K562 (cell line): ENCODE measurements at regions not wholly inside any gene's neighbourhood (a gene's known extent, or its start where the extent isn't known, plus 50 kb on each side); places are given as distances from the start of the nearest gene placed in this dataset.

Experiments
- ATAC-seq: fragments of 200-7000 bp; cut with Tn5 transposase; 3 replicates; pipeline ENCODE4 v1.9.1; 2020; ENCODE audit warnings: moderate library complexity
- BruUV-seq: library from RNA; stranded (reverse); fragments of 400-500 nt; replicated peaks from 2 replicates; lab custom pipeline; 2021; lab: Mats Ljungman, UMichigan
- CTCF ChIA-PET: fragments of 300-600 bp; formaldehyde crosslinking; extraction: SDS; loops from one replicate; lab custom pipeline; 2021; ENCODE audit warnings: low intra/inter-chr PET ratio; lab: Yijun Ruan, JAX
- POLR2A ChIA-PET: fragments of 300-600, 350-650 bp; sonication (Branson Sonifier 250); formaldehyde crosslinking; extraction: SDS; loops from one replicate; lab custom pipeline; 2021; ENCODE audit warnings: antibody characterized with exemption, inconsistent platforms; lab: Yijun Ruan, JAX
- DNase-seq, 4 experiments: peaks; one replicate each; pipeline versions ENCODE4 v3.0.0 to v3.0.0-alpha.2; 2011 to 2018; ENCODE audit warnings: low spot score in 3 of 4, mixed read lengths in 3 of 4; ENCODE audit errors: extremely low read depth in 1 of 4
- FAIRE-seq: peaks from 2 replicates; lab custom pipeline; 2011; peaks lifted over from hg19 to GRCh38; lab: Jason Lieb, UNC
- H2AFZ ChIP-seq: 2 replicates; pipeline ENCODE4 v1.6.0; 2011; ENCODE audit warnings: low read depth, low read length, control low read depth, inconsistent platforms
- H3K27ac ChIP-seq: fragments of 200-600 bp; 3 replicates; pipeline ENCODE4 v1.8.0; 2011; ENCODE audit warnings: low read depth, mild to moderate bottlenecking, control low read depth, inconsistent platforms, low read length, moderate library complexity, mixed read lengths; ENCODE audit errors: extremely low read depth
- H3K27me3 ChIP-seq, 2 experiments: fragments of 300-600 bp in 1 of 2; 2 replicates in 1 of 2; 3 replicates in 1 of 2; pipeline versions ENCODE4 v1.6.0 to v1.8.0; 2011; ENCODE audit warnings: inconsistent platforms in 2 of 2, low read length in 2 of 2, mild to moderate bottlenecking in 1 of 2, mixed read lengths in 1 of 2, moderate library complexity in 1 of 2; ENCODE audit not compliant: control insufficient read depth in 2 of 2, insufficient read depth in 2 of 2
- H3K36me3 ChIP-seq: fragments of 300-600 bp; 3 replicates; pipeline ENCODE4 v1.8.0; 2011; ENCODE audit warnings: mild to moderate bottlenecking, low read length, inconsistent platforms; ENCODE audit not compliant: control insufficient read depth, insufficient read depth
- H3K4me1 ChIP-seq, 2 experiments: fragments of 200-600 bp in 1 of 2; replicated peaks in 1 of 2; 2 replicates in 1 of 2; 3 replicates in 1 of 2; pipeline versions ENCODE4 v1.5.1 to v1.8.0; 2011; ENCODE audit warnings: inconsistent platforms in 2 of 2, low read length in 2 of 2, mild to moderate bottlenecking in 1 of 2, mixed read lengths in 1 of 2, moderate library complexity in 1 of 2; ENCODE audit not compliant: control insufficient read depth in 2 of 2, insufficient read depth in 2 of 2
- H3K4me2 ChIP-seq: 2 replicates; pipeline ENCODE4 v1.6.1; 2011; ENCODE audit warnings: low read length, control low read depth, inconsistent platforms, mixed read lengths; ENCODE audit not compliant: insufficient read depth
- H3K4me3 ChIP-seq: fragments of 200-600 bp; sonication (generic), shearing (Covaris generic); 2 replicates; pipeline ENCODE4 v1.5.1; 2016; ENCODE audit warnings: control low read depth, inconsistent platforms
- H3K79me2 ChIP-seq: fragments of 200-600 bp; 3 replicates; pipeline ENCODE4 v1.8.0; 2011; ENCODE audit warnings: low read length, inconsistent platforms; ENCODE audit not compliant: control insufficient read depth, insufficient read depth
- H3K9ac ChIP-seq, 2 experiments: 2 replicates each; pipeline versions ENCODE4 v1.6.0 to v1.6.1; 2011; ENCODE audit warnings: low read depth in 2 of 2, low read length in 2 of 2, control low read depth in 1 of 2, inconsistent platforms in 1 of 2, mild to moderate bottlenecking in 1 of 2, mixed read lengths in 1 of 2; ENCODE audit not compliant: insufficient read depth in 1 of 2
- H3K9me1 ChIP-seq: one replicate; pipeline ENCODE4 v1.6.0; 2011; ENCODE audit warnings: inconsistent platforms, mild to moderate bottlenecking, low read length, moderate library complexity; ENCODE audit not compliant: control insufficient read depth, insufficient read depth
- H3K9me3 ChIP-seq: replicated peaks from 2 replicates; pipeline ENCODE4 v1.5.1; 2011; ENCODE audit warnings: low read depth, low read length, inconsistent platforms; ENCODE audit not compliant: control insufficient read depth, insufficient read depth
- H4K20me1 ChIP-seq: replicated peaks from 2 replicates; pipeline ENCODE4 v1.6.1; 2011; ENCODE audit warnings: low read length, inconsistent platforms, mixed read lengths; ENCODE audit not compliant: control insufficient read depth, insufficient read depth
- COPS2 ChIP-seq: fragments of 450-650 bp; conservative IDR thresholded peaks from 2 replicates; pipeline ENCODE4 v1.6.1; 2016; ENCODE audit warnings: mild to moderate bottlenecking, moderate library complexity
- KLF10 ChIP-seq: fragments of 250-450 bp; sonication (Bioruptor Pico); IDR thresholded peaks from 2 replicates; pipeline ENCODE4 v1.6.1; 2021; ENCODE audit warnings: matching md5 sums
- MAFG ChIP-seq: fragments of 450-650 bp; conservative IDR thresholded peaks from 2 replicates; pipeline ENCODE4 v1.6.1; 2016; ENCODE audit warnings: missing genetic modification characterization, missing compliant biosample characterization
- RCOR1 ChIP-seq, 2 experiments: IDR thresholded peaks; 2 replicates each; pipeline ENCODE4 v1.6.1; 2012; ENCODE audit warnings: low read depth in 2 of 2, low read length in 2 of 2, borderline replicate concordance in 1 of 2, improper control_type of control experiment in 1 of 2
- SMAD4 ChIP-seq: fragments of 250-450 bp; sonication (Bioruptor Pico); conservative IDR thresholded peaks from 2 replicates; pipeline ENCODE4 v1.8.0; 2021; ENCODE audit warnings: inconsistent platforms, mild to moderate bottlenecking, moderate library complexity
- SOX6 ChIP-seq: fragments of 450-650 bp; IDR thresholded peaks from 2 replicates; pipeline ENCODE4 v1.6.1; 2014; ENCODE audit warnings: mild to moderate bottlenecking
- STAT5A ChIP-seq: IDR thresholded peaks from 2 replicates; pipeline ENCODE4 v1.6.1; 2012; ENCODE audit warnings: low read length, inconsistent platforms, borderline replicate concordance
- USF1 ChIP-seq: sonication (generic); formaldehyde crosslinking; IDR thresholded peaks from 2 replicates; pipeline ENCODE4 v1.9.0; 2022; ENCODE audit warnings: mild to moderate bottlenecking, missing genetic modification reagents
- ZBTB26 ChIP-seq: fragments of 450-650 bp; formaldehyde crosslinking; IDR thresholded peaks from 2 replicates; pipeline ENCODE4 v1.4.0; 2022; ENCODE audit warnings: missing genetic modification characterization
- WGBS: fragments of 100-300 bp; shearing (Covaris generic); methylation state at CpG from one replicate; pipeline ENCODE4 v1.1.6; 2016; ENCODE audit warnings: low coverage, mixed read lengths; ENCODE audit not compliant: insufficient coverage; ENCODE audit errors: missing lambda C conversion rate; 5-methylcytosine and 5-hydroxymethylcytosine counted together
- in situ Hi-C: fragments of 300-500 bp; cut with MboI; formaldehyde crosslinking; loops from 4 replicates; pipeline ENCODE4 v1.15.0; 2018; ENCODE audit warnings: inconsistent platforms, mixed read lengths
- intact Hi-C: fragments of 100-400 bp; cut with micrococcal nuclease; formaldehyde crosslinking; loops from 2 replicates; pipeline ENCODE4 v1.14.2; 2022
- TF ChIP-seq, protein P1 (sequence below): fragments of 150-350 bp; IDR thresholded peaks from 2 replicates; pipeline ENCODE4 v1.6.1; 2014; ENCODE audit warnings: low read depth, mild to moderate bottlenecking, low read length, borderline replicate concordance
- TF ChIP-seq, protein P2 (sequence below): sonication (generic); formaldehyde crosslinking; IDR thresholded peaks from 2 replicates; pipeline ENCODE4 v1.5.0; 2020; ENCODE audit warnings: missing genetic modification reagents

GRCh38 chr2:6777626-6778025, 88.1 kb downstream of the CMPK2 start (continued):
- TF ChIP-seq, protein P1, sequence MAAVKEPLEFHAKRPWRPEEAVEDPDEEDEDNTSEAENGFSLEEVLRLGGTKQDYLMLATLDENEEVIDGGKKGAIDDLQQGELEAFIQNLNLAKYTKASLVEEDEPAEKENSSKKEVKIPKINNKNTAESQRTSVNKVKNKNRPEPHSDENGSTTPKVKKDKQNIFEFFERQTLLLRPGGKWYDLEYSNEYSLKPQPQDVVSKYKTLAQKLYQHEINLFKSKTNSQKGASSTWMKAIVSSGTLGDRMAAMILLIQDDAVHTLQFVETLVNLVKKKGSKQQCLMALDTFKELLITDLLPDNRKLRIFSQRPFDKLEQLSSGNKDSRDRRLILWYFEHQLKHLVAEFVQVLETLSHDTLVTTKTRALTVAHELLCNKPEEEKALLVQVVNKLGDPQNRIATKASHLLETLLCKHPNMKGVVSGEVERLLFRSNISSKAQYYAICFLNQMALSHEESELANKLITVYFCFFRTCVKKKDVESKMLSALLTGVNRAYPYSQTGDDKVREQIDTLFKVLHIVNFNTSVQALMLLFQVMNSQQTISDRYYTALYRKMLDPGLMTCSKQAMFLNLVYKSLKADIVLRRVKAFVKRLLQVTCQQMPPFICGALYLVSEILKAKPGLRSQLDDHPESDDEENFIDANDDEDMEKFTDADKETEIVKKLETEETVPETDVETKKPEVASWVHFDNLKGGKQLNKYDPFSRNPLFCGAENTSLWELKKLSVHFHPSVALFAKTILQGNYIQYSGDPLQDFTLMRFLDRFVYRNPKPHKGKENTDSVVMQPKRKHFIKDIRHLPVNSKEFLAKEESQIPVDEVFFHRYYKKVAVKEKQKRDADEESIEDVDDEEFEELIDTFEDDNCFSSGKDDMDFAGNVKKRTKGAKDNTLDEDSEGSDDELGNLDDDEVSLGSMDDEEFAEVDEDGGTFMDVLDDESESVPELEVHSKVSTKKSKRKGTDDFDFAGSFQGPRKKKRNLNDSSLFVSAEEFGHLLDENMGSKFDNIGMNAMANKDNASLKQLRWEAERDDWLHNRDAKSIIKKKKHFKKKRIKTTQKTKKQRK = no peak
- TF ChIP-seq ZBTB26 = no peak
- TF ChIP-seq USF1 (CRISPR knock-in tag) = no peak
- no peak for TF ChIP-seq SOX6
- TF ChIP-seq MAFG (tag) = no peak
- TF ChIP-seq, all 486 proteins: peak for 0

GRCh38 chr2:6780765-6781274, 84.9 kb downstream of the CMPK2 start:
- H3K4me2 ChIP-seq = no peak overlapping the region
- intact Hi-C loops = no loop called here
- H3K36me3 ChIP-seq = no peaks in the 10 kb centered on the region
- H3K27me3 ChIP-seq = peaks cover 0 to 13% of the 10 kb centered on the region in 2 experiments; a peak in 2 of 5 replicates
- H3K79me2 ChIP-seq = no peaks in the 10 kb centered on the region
- TF ChIP-seq, protein P2, sequence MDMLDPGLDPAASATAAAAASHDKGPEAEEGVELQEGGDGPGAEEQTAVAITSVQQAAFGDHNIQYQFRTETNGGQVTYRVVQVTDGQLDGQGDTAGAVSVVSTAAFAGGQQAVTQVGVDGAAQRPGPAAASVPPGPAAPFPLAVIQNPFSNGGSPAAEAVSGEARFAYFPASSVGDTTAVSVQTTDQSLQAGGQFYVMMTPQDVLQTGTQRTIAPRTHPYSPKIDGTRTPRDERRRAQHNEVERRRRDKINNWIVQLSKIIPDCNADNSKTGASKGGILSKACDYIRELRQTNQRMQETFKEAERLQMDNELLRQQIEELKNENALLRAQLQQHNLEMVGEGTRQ (CRISPR knock-in tag) = no peak
- TF ChIP-seq RCOR1 (IDR thresholded peaks at IDR 0.05; ENCODE audit: borderline replicate concordance in 1 of 2, low read depth in 2 of 2, low read length in 2 of 2) = no peak
- no peak for TF ChIP-seq KLF10 (CRISPR knock-in tag)
- TF ChIP-seq STAT5A = no peak
- no peak for TF ChIP-seq SMAD4 (CRISPR knock-in tag)
- no peak for TF ChIP-seq COPS2
- TF ChIP-seq, all 486 proteins: peak for 0
- DNase-seq (no peak), ATAC-seq (no peak), FAIRE-seq (no peak)
- in situ Hi-C loops = no loop called here
- no peak overlapping the region for H3K4me3 ChIP-seq
- ChIA-PET POLR2A (no interaction called here), CTCF (no interaction called here)
- H3K9me1 ChIP-seq = no peaks in the 10 kb centered on the region
- no peaks in the 10 kb centered on the region for H3K9me3 ChIP-seq
- H4K20me1 ChIP-seq = no peaks in the 10 kb centered on the region
- H3K27ac ChIP-seq = no peak overlapping the region
- no peak overlapping the region for H3K9ac ChIP-seq
- no peak overlapping the region for H2AFZ ChIP-seq
- H3K4me1 ChIP-seq = no peaks in the 10 kb centered on the region
- no TSS peak for BruUV-seq
- 3% methylated on average over 8 of the region's 8 CpGs for WGBS
